NT2/D1 (cell line): ENCODE measurements at regions not wholly inside any gene's neighbourhood (a gene's known extent, or its start where the extent isn't known, plus 50 kb on each side); places are given as distances from the start of the nearest gene placed in this dataset.

ENCODE experiments used
- SUZ12 ChIP-seq: IDR thresholded peaks from 2 replicates; pipeline ENCODE4 v1.6.1; 2011; ENCODE audit not compliant: insufficient read length, insufficient read depth; ENCODE audit errors: extremely low read depth
- YY1 ChIP-seq: IDR thresholded peaks from 2 replicates; pipeline ENCODE4 v1.6.1; 2011; ENCODE audit not compliant: insufficient read length, insufficient read depth
- ZNF274 ChIP-seq: IDR thresholded peaks from 2 replicates; pipeline ENCODE4 v1.6.1; 2011; ENCODE audit warnings: mild to moderate bottlenecking, low read depth, low read length

- TF ChIP-seq ZNF274 (no peak), YY1 (no peak), SUZ12 (no peak)
Measured at GRCh38 chr9:23914431-23915003, 88.5 kb upstream of the ELAVL2 start.
